ENCODE measurements at regions not wholly inside any gene's neighbourhood (a gene's known extent, or its start where the extent isn't known, plus 50 kb on each side); places are given as distances from the start of the nearest gene placed in this dataset.

- no peak for ATAC-seq
- Histone ChIP-seq H3K4me1 (no peaks in the 10 kb centered on the region), H3K4me3 (no peak overlapping the region), H3K36me3 (no peaks in the 10 kb centered on the region), H3K27ac (no peak overlapping the region), H3K9me3 (peaks cover 0 to 33% of the 10 kb centered on the region in 2 donors), H3K27me3 (no peaks in the 10 kb centered on the region)
- TF ChIP-seq CTCF (IDR thresholded peaks at IDR 0.05) = no peak
- no peak for DNase-seq
- intact Hi-C loops (cut with DNase I) = no loop called here
Measured at GRCh38 chr9:74245866-74246497, 251.2 kb upstream of the RORB start.

GRCh38 chr9:74255489-74255984 is 241.6 kb upstream of the RORB start:
- intact Hi-C loops (cut with DNase I) = no loop called here
- Histone ChIP-seq H3K9me3 (no peaks in the 10 kb centered on the region), H3K36me3 (no peaks in the 10 kb centered on the region), H3K4me3 (no peak overlapping the region), H3K27me3 (no peaks in the 10 kb centered on the region), H3K4me1 (no peaks in the 10 kb centered on the region), H3K27ac (no peak overlapping the region)
- TF ChIP-seq CTCF (IDR thresholded peaks at IDR 0.05) = no peak
- ATAC-seq = no peak
- DNase-seq = no peak

- no peak for TF ChIP-seq CTCF (IDR thresholded peaks at IDR 0.05)
- ATAC-seq (no peak), DNase-seq (peak in 1 of 4 donors; percentile 69)
- Histone ChIP-seq H3K27ac (no peak overlapping the region), H3K4me1 (no peaks in the 10 kb centered on the region), H3K4me3 (no peak overlapping the region), H3K27me3 (no peaks in the 10 kb centered on the region), H3K36me3 (no peaks in the 10 kb centered on the region), H3K9me3 (no peaks in the 10 kb centered on the region)
- intact Hi-C loops (cut with DNase I) = no loop called here
Measured at GRCh38 chr9:74275872-74276508, 221.1 kb upstream of the RORB start.

- intact Hi-C loops (cut with DNase I) = no loop called here
- H3K4me3 ChIP-seq = no peak overlapping the region
- no peak for TF ChIP-seq CTCF (IDR thresholded peaks at IDR 0.05)
- H3K9me3 ChIP-seq = no peaks in the 10 kb centered on the region
- no peak for ATAC-seq
- H3K36me3 ChIP-seq = no peaks in the 10 kb centered on the region
- no peaks in the 10 kb centered on the region for H3K4me1 ChIP-seq
- DNase-seq = no peak
- no peaks in the 10 kb centered on the region for H3K27me3 ChIP-seq
- no peak overlapping the region for H3K27ac ChIP-seq
Measured at GRCh38 chr9:74277532-74277931, 219.6 kb upstream of the RORB start.

- H3K36me3 ChIP-seq = no peaks in the 10 kb centered on the region
- no peaks in the 10 kb centered on the region for H3K4me1 ChIP-seq
- no peak overlapping the region for H3K4me3 ChIP-seq
- no peaks in the 10 kb centered on the region for H3K9me3 ChIP-seq
- no peak overlapping the region for H3K27ac ChIP-seq
- H3K27me3 ChIP-seq = no peaks in the 10 kb centered on the region
- intact Hi-C loops (cut with DNase I) = no loop called here
- DNase-seq (no peak), ATAC-seq (no peak)
- no peak for TF ChIP-seq CTCF (IDR thresholded peaks at IDR 0.05)
Measured at GRCh38 chr9:74281674-74282073, 215.5 kb upstream of the RORB start.

Measured in left lung (tissue), 4 donors.